GM20000 (cell line): ENCODE measurements at regions not wholly inside any gene's neighbourhood (a gene's known extent, or its start where the extent isn't known, plus 50 kb on each side); places are given as distances from the start of the nearest gene placed in this dataset.

Source experiments
- DNase-seq: peaks from one replicate; pipeline ENCODE4 v3.0.0; 2012; ENCODE audit warnings: low spot score
- CTCF ChIP-seq: IDR thresholded peaks from 2 replicates; pipeline ENCODE4 v1.5.1; 2012; ENCODE audit warnings: mild to moderate bottlenecking, control low read depth; ENCODE audit errors: extremely low read depth, missing control alignments

GRCh38 chr18:37805773-37806404, 240.3 kb upstream of the CELF4 start:
- no peak for TF ChIP-seq CTCF
- DNase-seq, result no peak

GRCh38 chr18:37796823-37797349, 231.3 kb upstream of the CELF4 start:
- DNase-seq, result no peak
- no peak for TF ChIP-seq CTCF

- no peak for TF ChIP-seq CTCF
- DNase-seq, result no peak
These were observed 221.9 kb upstream of the CELF4 start for GRCh38 chr18:37787452-37787851.

GRCh38 chr18:37783771-37784170, 218.2 kb upstream of the CELF4 start:
- no peak for DNase-seq
- TF ChIP-seq CTCF, result no peak

GRCh38 chr18:37779220-37779619, 213.6 kb upstream of the CELF4 start:
- DNase-seq, result no peak
- TF ChIP-seq CTCF, result no peak

- peak; percentile 83 for TF ChIP-seq CTCF
- peak; percentile 65 for DNase-seq
These were observed 213.0 kb upstream of the CELF4 start for GRCh38 chr18:37778417-37779165.

- no peak for DNase-seq
- TF ChIP-seq CTCF, result no peak
These were observed 204.2 kb upstream of the CELF4 start for GRCh38 chr18:37769826-37770225.
